HS-5 (cell line): ENCODE measurements at regions not wholly inside any gene's neighbourhood (a gene's known extent, or its start where the extent isn't known, plus 50 kb on each side); places are given as distances from the start of the nearest gene placed in this dataset.
A peak's percentile ranks its signal among the peaks of the same experiment; 100 is the strongest.

ENCODE experiments used
- DNase-seq: peaks from one replicate; pipeline ENCODE4 v3.0.0-alpha.2; 2012; ENCODE audit warnings: low read depth

GRCh38 chr1:227450489-227450888 lies 112.9 kb upstream of the ZNF678 start:
- DNase-seq: no peak

GRCh38 chr1:227449741-227450441 lies 113.5 kb upstream of the ZNF678 start:
- DNase-seq: no peak

- no peak for DNase-seq
Observed at GRCh38 chr1:227449051-227449450, 114.3 kb upstream of the ZNF678 start.

- DNase-seq: no peak
Observed at GRCh38 chr1:227447531-227447990, 115.8 kb upstream of the ZNF678 start.

- DNase-seq: no peak
Observed at GRCh38 chr1:227445746-227446145, 117.6 kb upstream of the ZNF678 start.

GRCh38 chr1:227445092-227445674 lies 118.2 kb upstream of the ZNF678 start:
- no peak for DNase-seq

- DNase-seq: no peak
Observed at GRCh38 chr1:227440182-227440581, 121.9 kb upstream of the CDC42BPA start.

- no peak for DNase-seq
Observed at GRCh38 chr1:227437495-227438008, 119.3 kb upstream of the CDC42BPA start.

GRCh38 chr1:227434808-227435444 lies 116.6 kb upstream of the CDC42BPA start:
- DNase-seq: no peak

- no peak for DNase-seq
Observed at GRCh38 chr1:227433663-227434341, 115.5 kb upstream of the CDC42BPA start.

GRCh38 chr1:227432981-227433380 lies 114.7 kb upstream of the CDC42BPA start:
- DNase-seq: no peak

- DNase-seq: no peak
Observed at GRCh38 chr1:227432181-227432535, 113.9 kb upstream of the CDC42BPA start.

- DNase-seq: peak; percentile 70
Observed at GRCh38 chr1:227429447-227430359, 111.4 kb upstream of the CDC42BPA start.

- DNase-seq: no peak
Observed at GRCh38 chr1:227428803-227429202, 110.5 kb upstream of the CDC42BPA start.

GRCh38 chr1:227427411-227427810 lies 109.1 kb upstream of the CDC42BPA start:
- no peak for DNase-seq

- no peak for DNase-seq
Observed at GRCh38 chr1:227424953-227425352, 106.7 kb upstream of the CDC42BPA start.

- DNase-seq: no peak
Observed at GRCh38 chr1:227424159-227424680, 105.9 kb upstream of the CDC42BPA start.

- no peak for DNase-seq
Observed at GRCh38 chr1:227422581-227422980, 104.3 kb upstream of the CDC42BPA start.

GRCh38 chr1:227420147-227420546 lies 101.9 kb upstream of the CDC42BPA start:
- no peak for DNase-seq

GRCh38 chr1:227417756-227418480 lies 99.6 kb upstream of the CDC42BPA start:
- DNase-seq: no peak
